LHCN-M2 (cell line): ENCODE measurements at regions not wholly inside any gene's neighbourhood (a gene's known extent, or its start where the extent isn't known, plus 50 kb on each side); places are given as distances from the start of the nearest gene placed in this dataset.

Experiments
- DNase-seq: peaks from one replicate; pipeline ENCODE4 v3.0.0-alpha.2; 2012; ENCODE audit warnings: low read depth

DNA sequence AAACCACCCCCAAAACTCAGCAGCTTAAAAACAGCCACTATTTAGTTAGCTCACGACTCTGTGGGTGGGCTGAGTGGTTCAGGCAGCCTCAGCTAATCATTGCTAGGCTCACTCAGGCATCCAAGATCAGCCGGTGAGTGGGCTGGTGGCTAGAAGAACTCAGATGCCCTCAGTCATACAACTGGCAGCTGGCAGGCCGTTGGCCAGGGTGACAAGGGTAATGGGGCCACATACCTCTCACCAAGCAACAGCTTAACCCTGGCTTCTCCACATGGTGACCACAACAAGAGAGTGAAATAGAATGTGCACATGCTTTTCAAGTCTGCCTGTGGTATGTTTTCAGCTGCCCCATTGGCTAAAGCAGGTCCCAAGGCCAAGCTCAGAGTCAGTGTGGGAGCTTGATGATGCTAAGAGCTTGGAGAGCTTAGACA lies 435.4 kb upstream of the TSHZ3 start:
- no peak for DNase-seq

DNA sequence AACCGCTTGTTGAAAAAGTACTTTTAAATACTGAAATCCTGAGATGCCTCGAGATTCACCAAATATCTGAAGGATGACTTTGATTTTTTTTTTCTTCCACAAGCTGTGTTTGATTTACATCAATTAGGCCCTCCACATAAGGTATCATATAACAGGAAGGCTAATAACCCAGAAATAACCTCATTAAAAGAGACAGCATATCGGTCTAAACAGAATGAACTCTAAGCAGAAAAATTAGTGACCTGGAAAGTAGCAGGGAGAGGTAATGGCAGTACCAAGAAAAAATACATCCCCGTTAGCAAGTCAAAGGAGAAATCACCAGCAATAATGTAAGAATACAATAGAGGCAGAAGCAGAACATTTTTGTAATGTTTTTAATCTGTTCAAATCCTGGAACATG lies 452.4 kb upstream of the TSHZ3 start:
- DNase-seq = no peak

- DNase-seq = no peak
These were observed 454.7 kb upstream of the TSHZ3 start for GRCh38 chr19:31803835-31804446.

- DNase-seq = no peak
These were observed 455.4 kb upstream of the TSHZ3 start for GRCh38 chr19:31804668-31805067.

- DNase-seq = no peak
These were observed 461.4 kb upstream of the TSHZ3 start for GRCh38 chr19:31810536-31811109.

DNA sequence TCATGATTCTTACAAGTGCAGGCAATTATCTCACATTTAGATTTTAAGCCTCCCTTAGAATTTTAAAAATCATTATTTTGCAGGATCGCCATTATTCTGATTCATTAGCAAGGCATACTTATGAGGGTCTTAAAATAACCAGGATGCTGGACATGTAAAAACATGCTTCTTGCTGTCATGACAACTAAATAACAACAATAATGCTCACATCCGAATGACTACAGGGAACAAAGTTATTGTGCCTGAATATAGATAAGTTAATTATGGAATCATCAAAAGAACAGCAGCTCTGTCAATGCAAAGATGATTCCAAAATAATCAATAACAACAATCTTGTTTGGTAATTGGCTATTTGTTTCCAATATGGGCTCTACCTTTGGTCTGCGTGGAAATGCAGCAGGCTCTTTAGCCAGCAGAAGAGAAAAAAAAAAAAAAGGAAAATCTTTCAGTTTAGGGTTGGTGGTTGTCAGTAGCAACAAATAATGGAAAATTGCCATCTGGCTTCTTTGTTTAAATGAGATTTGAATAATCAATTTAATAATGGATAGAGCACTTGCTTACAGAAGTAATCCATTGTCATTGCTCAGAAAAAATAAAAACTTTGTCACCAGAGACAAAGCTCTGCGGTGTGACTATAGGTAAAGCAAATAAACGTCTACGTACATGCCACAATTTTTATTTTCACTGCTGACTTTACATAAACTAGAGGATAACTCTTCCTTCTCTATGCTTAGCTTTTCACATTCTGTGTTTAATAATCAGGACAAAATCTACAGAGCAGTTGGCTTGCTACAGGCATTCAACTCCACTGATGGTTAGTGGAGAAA lies 468.9 kb upstream of the TSHZ3 start:
- DNase-seq = no peak

DNA sequence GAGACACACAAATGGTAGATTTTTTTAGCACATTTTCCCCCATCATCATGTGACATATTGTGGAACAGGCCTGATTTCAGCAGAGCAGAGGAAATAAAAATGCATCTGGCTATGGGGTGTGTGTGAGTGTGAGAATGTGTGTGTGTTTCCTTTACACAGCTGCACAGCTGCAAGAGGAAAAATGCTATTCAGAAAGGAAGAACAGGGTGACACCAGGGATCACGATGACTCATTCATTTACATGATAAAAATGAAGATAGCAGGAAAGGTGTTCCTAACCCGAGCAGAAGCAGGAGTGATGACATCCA lies 469.5 kb upstream of the TSHZ3 start:
- DNase-seq = no peak

- no peak for DNase-seq
These were observed 470.6 kb upstream of the TSHZ3 start for GRCh38 chr19:31819837-31820236.

GRCh38 chr19:31821346-31821745 lies 472.1 kb upstream of the TSHZ3 start:
- no peak for DNase-seq

- no peak for DNase-seq
These were observed 476.2 kb upstream of the TSHZ3 start for GRCh38 chr19:31825134-31826094.

DNA sequence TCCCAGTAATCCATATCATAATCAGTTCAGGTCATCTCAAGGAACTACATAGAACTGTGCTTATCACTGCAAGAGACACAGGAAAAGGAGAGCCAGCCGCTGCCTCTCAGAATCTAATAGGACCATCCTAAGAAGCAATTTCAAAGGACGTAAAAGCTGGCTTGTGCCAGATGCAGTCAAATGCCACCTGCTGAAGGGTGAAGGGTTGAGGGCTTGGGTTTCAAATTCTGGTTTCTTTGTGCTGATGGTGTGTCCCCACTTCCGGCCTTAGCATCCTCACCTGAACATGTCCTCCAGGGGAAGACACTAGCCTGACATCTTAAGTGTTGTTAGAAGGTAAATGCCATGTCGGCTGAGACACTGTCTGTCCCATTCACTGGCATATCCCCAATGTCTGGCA lies 477.1 kb upstream of the TSHZ3 start:
- no peak for DNase-seq

- no peak for DNase-seq
These were observed 482.4 kb upstream of the TSHZ3 start for GRCh38 chr19:31831421-31832175.

DNA sequence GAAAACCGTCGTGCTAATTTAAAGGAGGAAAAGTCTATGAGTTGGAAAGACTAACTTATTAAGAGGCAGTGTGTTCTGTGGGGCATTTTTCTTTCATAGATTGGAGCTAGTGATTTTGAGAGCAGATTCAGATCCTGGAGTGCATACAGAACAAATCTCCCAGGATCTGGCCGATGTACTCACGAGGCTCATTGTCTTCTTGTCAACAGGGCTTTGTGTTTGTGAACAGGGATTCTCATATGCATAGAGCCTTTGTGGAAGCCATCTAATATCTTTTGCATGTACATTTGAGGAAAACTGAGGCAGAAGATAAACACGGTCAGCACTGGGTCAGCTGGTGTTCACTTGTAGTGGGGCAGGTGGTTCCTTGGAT lies 482.9 kb upstream of the TSHZ3 start:
- DNase-seq = no peak

GRCh38 chr19:31834070-31834469 lies 484.8 kb upstream of the TSHZ3 start:
- no peak for DNase-seq

DNA sequence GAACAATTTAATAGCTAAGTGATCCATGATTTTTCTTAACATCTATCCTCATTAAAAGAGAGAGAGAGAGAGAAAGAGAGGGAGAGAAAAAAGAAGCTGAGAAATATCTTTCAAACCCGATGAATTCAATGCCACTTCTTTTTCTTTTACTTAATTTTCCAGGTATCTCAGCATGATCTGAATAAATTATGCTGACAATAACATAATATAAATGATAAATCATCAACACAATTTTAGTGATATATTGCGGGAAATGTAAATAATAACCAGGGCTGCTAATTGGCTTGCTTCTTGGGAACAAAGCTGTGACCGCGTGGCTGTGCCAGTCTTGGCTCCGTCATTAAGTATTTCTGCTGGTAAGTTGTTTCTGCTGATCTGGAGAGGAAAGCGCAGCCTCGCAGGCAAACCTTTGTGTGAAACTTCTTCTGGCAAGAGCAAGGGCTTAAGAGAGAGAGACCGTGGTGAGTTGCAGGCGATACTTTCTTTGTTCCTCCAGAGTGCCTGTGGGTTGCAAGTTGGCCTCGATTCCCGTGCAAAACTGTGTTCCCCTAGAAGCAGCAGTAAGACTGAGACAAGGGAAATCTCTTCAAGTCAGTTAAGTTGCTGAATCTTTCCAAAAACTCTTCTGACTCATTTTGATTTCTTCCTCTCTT lies 489.1 kb upstream of the TSHZ3 start:
- DNase-seq = no peak

DNA sequence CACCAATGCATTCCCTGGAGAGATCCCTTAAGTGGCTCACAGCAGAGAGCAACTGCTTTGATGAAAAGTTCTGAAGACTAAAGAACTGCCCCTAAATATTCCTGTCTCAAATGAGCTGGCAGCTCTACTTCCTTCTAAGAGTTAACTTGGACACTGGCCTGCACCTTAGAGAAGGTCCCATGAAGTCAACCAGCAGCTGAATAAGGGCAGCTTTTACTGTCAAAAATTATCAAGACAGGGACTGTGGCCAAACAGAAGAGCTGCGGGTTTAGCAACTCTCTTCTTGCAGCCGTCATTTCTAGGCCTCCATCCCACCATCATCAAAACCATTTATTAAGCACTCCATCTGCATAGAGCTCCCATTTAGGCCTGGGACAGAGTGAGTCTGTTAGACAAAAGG lies 491.1 kb upstream of the TSHZ3 start:
- no peak for DNase-seq

- no peak for DNase-seq
These were observed 492.5 kb upstream of the TSHZ3 start for GRCh38 chr19:31841755-31842154.

DNA sequence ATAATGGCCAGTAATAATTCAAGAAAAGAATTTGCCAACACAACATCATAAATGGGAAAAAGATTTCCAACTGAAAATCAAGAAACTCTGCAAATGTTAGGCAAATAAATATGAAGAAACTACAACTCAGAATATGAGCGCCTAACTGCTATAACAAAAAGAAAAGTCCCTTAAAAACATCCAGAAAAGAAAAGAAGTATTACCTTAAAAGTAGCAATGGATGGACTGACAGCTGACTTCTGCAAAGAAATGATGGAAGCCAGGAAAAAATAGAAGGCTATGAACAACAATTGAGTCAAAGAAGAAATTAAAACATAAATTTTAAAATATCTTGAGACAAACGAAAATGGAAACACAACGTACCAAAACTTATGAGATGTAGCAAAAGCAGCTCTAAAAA lies 482.3 kb upstream of the ZNF507 start:
- DNase-seq = no peak

DNA sequence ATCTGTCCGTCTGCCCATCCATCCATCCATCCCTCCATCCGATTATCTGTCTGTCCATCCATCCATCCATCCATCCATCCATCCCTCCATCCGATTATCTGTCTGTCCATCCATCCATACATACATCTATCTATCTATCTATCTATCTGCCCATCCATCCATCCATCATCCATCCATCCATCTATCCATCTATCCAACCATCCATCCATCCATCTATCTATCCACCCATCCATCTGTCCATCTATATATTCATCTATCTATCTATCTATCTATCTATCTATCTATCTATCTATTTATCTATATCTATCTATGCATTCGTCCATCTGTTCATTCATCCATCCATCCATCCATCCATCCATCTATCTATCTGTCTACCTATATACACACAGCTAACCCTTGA lies 471.1 kb upstream of the ZNF507 start:
- no peak for DNase-seq

DNA sequence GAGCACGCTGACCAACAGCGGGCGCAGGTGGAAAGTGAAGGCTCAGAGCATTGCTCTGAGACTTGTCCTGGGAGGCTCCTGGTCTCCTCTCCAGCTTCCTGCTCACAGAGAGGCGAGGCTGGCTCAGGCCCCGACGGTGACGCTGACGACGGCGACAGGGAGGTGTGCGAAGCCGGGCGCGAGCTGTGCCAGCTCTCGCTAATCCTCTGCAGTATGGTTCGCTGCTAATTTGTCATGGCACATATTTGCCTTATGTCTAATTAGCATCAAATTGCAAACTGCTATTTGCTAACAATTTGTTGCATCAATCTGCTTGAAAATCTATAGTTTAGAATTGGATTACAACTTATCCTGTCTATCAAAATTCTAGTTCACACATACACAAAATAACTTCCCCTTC lies 469.8 kb upstream of the ZNF507 start:
- DNase-seq = no peak

- no peak for DNase-seq
These were observed 465.1 kb upstream of the ZNF507 start for GRCh38 chr19:31880283-31880682.
